ENCODE measurements at regions not wholly inside any gene's neighbourhood (a gene's known extent, or its start where the extent isn't known, plus 50 kb on each side); places are given as distances from the start of the nearest gene placed in this dataset.

GRCh38 chr3:6716420-6716819 lies 144.5 kb upstream of the GRM7 start:
- peak; percentile 35 for DNase-seq (ENCODE audit: low spot score)
- Histone ChIP-seq H3K4me3 (ENCODE audit: low read depth, low read length, poor library complexity, severe bottlenecking) (peak overlapping the region; percentile 57), H4K20me1 (ENCODE audit: insufficient read depth, low read length) (no peaks in the 10 kb centered on the region), H3K9me3 (ENCODE audit: low read length) (peaks cover 3% of the 10 kb centered on the region; the same call in 1 of the 2 replicates), H3K79me2 (ENCODE audit: insufficient read depth, low read depth, low read length) (no peaks in the 10 kb centered on the region), H2AFZ (ENCODE audit: low read length) (peak overlapping the region; percentile 45; the same call in 1 of the 2 replicates), H3K36me3 (ENCODE audit: insufficient read depth, low read length) (no peaks in the 10 kb centered on the region; the same call in 1 of the 2 replicates), H3K27ac (ENCODE audit: low read depth, low read length, poor library complexity, severe bottlenecking) (peak overlapping the region; percentile 94), H3K4me2 (ENCODE audit: low read length) (peak overlapping the region; percentile 72), H3K4me1 (ENCODE audit: insufficient read depth, low read length, poor library complexity, severe bottlenecking) (peaks cover 36% of the 10 kb centered on the region), H3K9me2 (ENCODE audit: insufficient read depth, low read length) (no peaks in the 10 kb centered on the region)
- POLR2A ChIA-PET = interaction anchor here (0.9 to 2.2 kb wide), 6 partner anchors 9 to 46 kb away, joined by 3 to 11 read pairs (median 5); no protein-coding TSS in a partner anchor
- no TSS peak for BruUV-seq (replicated peaks)
- CTCF ChIA-PET (ENCODE audit: unreplicated experiment) = no interaction called here
- intact Hi-C loops (cut with micrococcal nuclease; ENCODE audit: unreplicated experiment) = loop anchor here (5.0 kb wide), 2 partner anchors 81 to 434 kb away; no protein-coding TSS in a partner anchor
- TF ChIP-seq CTCF (conservative IDR thresholded peaks at IDR 0.05; ENCODE audit: low read length) (no peak), EZH2phosphoT487 (IDR thresholded peaks at IDR 0.05; ENCODE audit: borderline replicate concordance, low read depth, low read length) (no peak)

- peak; percentile 91 for DNase-seq (ENCODE audit: low spot score)
- intact Hi-C loops (cut with micrococcal nuclease; ENCODE audit: unreplicated experiment) = loop anchor here (1.0 to 5.0 kb wide), 3 partner anchors 37 to 435 kb away; no protein-coding TSS in a partner anchor
- TF ChIP-seq CTCF (conservative IDR thresholded peaks at IDR 0.05; ENCODE audit: low read length) (no peak), EZH2phosphoT487 (IDR thresholded peaks at IDR 0.05; ENCODE audit: borderline replicate concordance, low read depth, low read length) (no peak)
These were observed 143.6 kb upstream of the GRM7 start for GRCh38 chr3:6717026-6717943.

More at GRCh38 chr3:6717026-6717943, 143.6 kb upstream of the GRM7 start:
- H3K79me2 ChIP-seq (ENCODE audit: insufficient read depth, low read depth, low read length) = no peaks in the 10 kb centered on the region
- no peaks in the 10 kb centered on the region; the same call in 1 of the 2 replicates for H3K36me3 ChIP-seq (ENCODE audit: insufficient read depth, low read length)
- H3K27ac ChIP-seq (ENCODE audit: low read depth, low read length, poor library complexity, severe bottlenecking) = peak overlapping the region; percentile 94
- H2AFZ ChIP-seq (ENCODE audit: low read length) = peak overlapping the region; percentile 45; the same call in 1 of the 2 replicates
- no peaks in the 10 kb centered on the region for H4K20me1 ChIP-seq (ENCODE audit: insufficient read depth, low read length)
- H3K9me3 ChIP-seq (ENCODE audit: low read length) = peaks cover 4% of the 10 kb centered on the region; the same call in 1 of the 2 replicates
- H3K4me3 ChIP-seq (ENCODE audit: low read depth, low read length, poor library complexity, severe bottlenecking) = peak overlapping the region; percentile 57
- CTCF ChIA-PET (ENCODE audit: unreplicated experiment) = no interaction called here
- H3K9me2 ChIP-seq (ENCODE audit: insufficient read depth, low read length) = no peaks in the 10 kb centered on the region
- no TSS peak for BruUV-seq (replicated peaks)
- POLR2A ChIA-PET = interaction anchor here (0.5 to 2.2 kb wide), 13 partner anchors 10 to 525 kb away, joined by 3 to 11 read pairs (median 3); no protein-coding TSS in a partner anchor
- peaks cover 39% of the 10 kb centered on the region for H3K4me1 ChIP-seq (ENCODE audit: insufficient read depth, low read length, poor library complexity, severe bottlenecking)
- peak overlapping the region; percentile 72 for H3K4me2 ChIP-seq (ENCODE audit: low read length)

Data from OCI-LY7 (cell line).